GM12891 (cell line): ENCODE measurements at regions not wholly inside any gene's neighbourhood (a gene's known extent, or its start where the extent isn't known, plus 50 kb on each side); places are given as distances from the start of the nearest gene placed in this dataset.

Source experiments
- PAX5 ChIP-seq: IDR thresholded peaks from 2 replicates; pipeline ENCODE4 v1.6.1; 2011; ENCODE audit warnings: low read length, moderate library complexity, mild to moderate bottlenecking; ENCODE audit not compliant: insufficient read depth, severe bottlenecking
- POLR2A ChIP-seq: IDR thresholded peaks from 2 replicates; pipeline ENCODE4 v1.6.1; 2011; ENCODE audit warnings: low read depth, low read length, control low read depth
- POLR2AphosphoS5 ChIP-seq: IDR thresholded peaks from 2 replicates; pipeline ENCODE4 v1.6.1; 2011; ENCODE audit warnings: low read depth, low read length, control low read depth
- POU2F2 ChIP-seq: IDR thresholded peaks from 2 replicates; pipeline ENCODE4 v1.6.1; 2011; ENCODE audit warnings: low read depth, mild to moderate bottlenecking, control low read depth, low read length, moderate library complexity
- SPI1 ChIP-seq: IDR thresholded peaks from 2 replicates; pipeline ENCODE4 v1.6.1; 2011; ENCODE audit warnings: low read depth, low read length, control low read depth
- TAF1 ChIP-seq: IDR thresholded peaks from 2 replicates; pipeline ENCODE4 v1.6.1; 2011; ENCODE audit warnings: low read depth, low read length, control low read depth

GRCh38 chr5:93249651-93250289, 331.2 kb downstream of the NR2F1-AS1 start:
- TF ChIP-seq POLR2A (no peak), POLR2AphosphoS5 (no peak), POU2F2 (no peak), TAF1 (no peak), SPI1 (no peak), PAX5 (no peak)
